Stimulated activated CD4-positive, alpha-beta T cell treated with anti-CD3 and anti-CD28 coated beads, TNF-alpha, amount 100 ng/mL, for 1 hour (primary cell): ENCODE measurements at regions not wholly inside any gene's neighbourhood (a gene's known extent, or its start where the extent isn't known, plus 50 kb on each side); places are given as distances from the start of the nearest gene placed in this dataset.

Experiments
- DNase-seq, 3 donors: peaks; one replicate each; pipeline ENCODE4 v3.0.0-alpha.2; 2020; ENCODE audit warnings: low read depth in 3 of 3, low spot score in 1 of 3

DNA sequence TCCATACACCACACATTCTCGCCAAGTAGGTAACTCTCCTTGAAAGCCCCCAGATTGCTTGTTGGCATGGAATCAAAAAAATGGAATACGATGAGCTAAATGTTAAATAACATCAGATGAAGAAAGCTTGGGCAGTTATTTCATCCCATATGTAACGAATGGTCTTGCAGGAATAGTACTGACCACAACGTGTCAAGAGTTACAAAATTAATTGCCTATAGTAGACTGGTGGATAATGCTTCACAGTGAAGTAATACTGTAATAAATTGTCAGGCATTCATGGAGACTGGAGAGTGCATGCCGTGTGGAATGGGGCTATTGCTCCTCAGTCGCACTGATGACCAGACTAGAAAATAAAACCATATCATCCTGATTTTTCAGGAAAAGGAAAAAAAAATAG, 1628.7 kb downstream of the MAT2B start:
- no peak for DNase-seq

GRCh38 chr5:165135565-165135964, 1630.1 kb downstream of the MAT2B start:
- DNase-seq = no peak

- no peak for DNase-seq
Measured at GRCh38 chr5:165137701-165138100, 1632.3 kb downstream of the MAT2B start.

- no peak for DNase-seq
Measured at GRCh38 chr5:165138236-165138635, 1632.8 kb downstream of the MAT2B start.

- no peak for DNase-seq
Measured at GRCh38 chr5:165139262-165139661, 1633.8 kb downstream of the MAT2B start.

GRCh38 chr5:165139721-165140120, 1634.3 kb downstream of the MAT2B start:
- no peak for DNase-seq

DNA sequence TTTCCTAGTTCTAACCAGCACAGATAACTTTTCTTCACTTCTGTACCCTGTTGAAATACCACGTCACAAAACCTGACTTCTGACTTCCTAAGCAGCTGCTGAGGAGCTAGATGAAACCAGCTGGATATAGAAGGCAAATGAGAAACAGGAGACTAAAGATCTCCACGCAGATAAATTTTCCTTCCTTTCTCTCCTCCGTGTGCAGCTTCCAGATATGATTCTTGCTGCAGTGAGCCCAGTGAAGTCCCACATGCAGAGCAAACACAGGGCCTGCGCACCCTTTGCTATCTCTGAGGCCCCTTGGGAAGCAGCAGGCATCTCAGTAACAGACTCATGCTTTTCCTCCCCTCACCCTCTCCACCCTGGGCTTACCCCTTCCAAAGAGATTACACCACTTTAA, 1638.3 kb downstream of the MAT2B start:
- DNase-seq = no peak

GRCh38 chr5:165149431-165149830, 1644.0 kb downstream of the MAT2B start:
- no peak for DNase-seq

- DNase-seq = no peak
Measured at GRCh38 chr5:165152058-165152457, 1646.6 kb downstream of the MAT2B start.

DNA sequence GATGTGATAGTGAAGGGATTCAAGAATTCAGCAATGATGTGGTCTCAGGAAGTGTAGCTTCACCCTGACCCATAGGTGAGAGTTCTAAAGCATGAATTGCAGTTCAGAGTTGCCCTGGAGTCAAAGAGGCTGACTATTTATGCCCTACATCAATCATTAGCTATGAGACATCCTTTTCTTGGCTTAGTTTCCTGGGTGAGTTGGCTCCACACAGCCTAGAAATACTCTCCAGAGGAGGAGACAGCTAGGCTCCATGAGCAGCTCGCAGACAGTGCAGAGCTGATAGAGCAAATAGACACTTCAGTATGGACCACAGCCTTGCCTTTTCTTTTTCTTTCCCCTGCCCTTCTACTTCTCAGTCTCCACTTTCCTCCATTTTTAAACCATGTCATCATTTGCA, 1651.8 kb downstream of the MAT2B start:
- no peak for DNase-seq

- no peak for DNase-seq
Measured at GRCh38 chr5:165161204-165161603, 1655.8 kb downstream of the MAT2B start.

DNA sequence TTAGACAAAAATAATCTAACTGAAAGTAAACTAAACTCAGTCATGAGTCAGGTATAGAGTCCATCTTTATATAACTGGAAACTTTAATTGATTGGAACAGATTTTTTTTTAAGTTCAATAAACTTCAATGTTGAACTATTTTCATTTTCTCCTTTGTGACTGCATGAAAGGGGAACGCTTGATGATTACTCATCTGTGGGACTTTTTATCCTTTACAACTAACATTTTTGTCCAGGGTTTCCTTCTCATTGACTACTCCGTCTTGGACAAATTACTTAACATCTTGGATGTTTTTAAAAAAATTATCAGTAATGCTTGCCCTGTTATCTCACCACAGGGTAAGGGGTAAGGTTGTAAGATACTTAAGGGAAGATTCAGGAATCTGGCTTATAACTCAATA, 1658.4 kb downstream of the MAT2B start:
- DNase-seq = no peak

DNA sequence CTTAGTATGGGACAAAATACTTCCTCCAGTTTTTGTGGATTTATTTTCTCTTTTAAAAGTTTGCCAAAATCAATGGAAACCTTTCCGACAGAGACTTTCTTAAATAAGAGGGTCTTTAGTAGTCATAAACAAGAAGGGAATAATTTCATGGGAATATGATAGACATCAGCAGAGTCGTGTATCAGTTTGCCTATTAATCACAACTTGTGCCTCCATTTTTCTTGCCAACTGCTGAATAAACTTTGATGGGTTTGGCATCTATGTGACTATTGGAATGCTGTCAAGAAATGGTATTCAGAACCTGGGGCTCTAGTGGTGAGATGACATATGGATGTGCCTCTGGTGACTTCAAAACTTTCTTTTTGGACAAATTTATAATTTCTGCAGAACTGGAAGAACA, 1668.2 kb downstream of the MAT2B start:
- no peak for DNase-seq

DNA sequence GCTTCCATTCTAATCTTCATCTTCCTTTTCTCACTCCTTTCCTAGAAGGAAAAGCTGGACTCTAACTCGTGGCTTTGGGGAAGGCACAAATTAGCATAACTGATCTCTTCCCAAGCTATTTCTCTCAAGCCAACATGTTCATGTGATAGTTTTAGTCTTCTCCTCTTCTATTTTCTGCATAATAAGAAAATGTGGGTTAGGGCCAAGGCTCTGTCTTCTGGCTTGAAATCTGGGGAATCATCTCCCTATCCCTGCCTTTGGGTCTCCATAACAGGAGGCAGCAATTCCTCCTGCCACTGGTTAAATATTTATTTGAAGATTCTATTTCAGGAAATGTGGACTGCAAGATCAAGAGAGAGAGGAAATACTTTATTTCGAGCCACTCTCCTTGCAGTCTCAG, 1669.6 kb downstream of the MAT2B start:
- no peak for DNase-seq

DNA sequence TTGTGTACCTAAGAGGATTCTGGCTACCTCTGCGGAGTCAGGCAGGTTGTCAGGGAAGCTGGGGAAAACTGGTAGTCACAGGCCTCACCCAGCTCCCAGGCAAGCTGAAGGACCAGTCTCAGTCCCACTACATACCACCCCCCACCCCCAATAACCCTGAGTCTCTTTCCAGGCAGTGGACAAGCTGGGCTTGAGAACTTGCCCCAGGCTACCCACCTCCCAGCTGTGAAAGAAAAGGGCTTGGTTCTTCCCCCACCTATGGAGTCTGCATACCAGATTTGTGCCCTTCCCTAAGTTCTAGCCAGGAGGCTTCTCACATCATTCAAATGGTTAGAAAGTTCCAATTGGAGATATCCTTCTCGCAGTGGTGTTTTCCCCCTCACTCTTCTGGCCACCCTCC, 1678.8 kb downstream of the MAT2B start:
- DNase-seq = no peak

DNA sequence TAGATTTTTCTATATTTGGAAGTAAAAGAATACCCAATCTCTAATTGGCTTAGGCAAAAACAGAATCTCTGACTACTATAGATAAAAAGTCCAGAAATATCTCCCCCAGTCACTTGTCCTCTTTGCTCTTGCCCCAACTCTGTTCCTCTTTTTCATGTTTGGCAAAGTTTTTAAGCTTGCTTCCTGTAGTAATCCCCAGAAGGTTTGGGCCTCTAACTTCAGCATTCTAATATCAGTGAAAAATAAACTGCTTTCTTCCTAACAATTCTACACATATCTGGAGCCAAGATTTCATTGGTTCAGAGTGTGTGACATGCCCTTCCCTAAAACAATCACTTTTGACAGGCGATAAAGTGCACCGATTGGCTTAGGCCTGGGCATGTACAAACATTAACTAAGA, 1680.3 kb downstream of the MAT2B start:
- DNase-seq = no peak

DNA sequence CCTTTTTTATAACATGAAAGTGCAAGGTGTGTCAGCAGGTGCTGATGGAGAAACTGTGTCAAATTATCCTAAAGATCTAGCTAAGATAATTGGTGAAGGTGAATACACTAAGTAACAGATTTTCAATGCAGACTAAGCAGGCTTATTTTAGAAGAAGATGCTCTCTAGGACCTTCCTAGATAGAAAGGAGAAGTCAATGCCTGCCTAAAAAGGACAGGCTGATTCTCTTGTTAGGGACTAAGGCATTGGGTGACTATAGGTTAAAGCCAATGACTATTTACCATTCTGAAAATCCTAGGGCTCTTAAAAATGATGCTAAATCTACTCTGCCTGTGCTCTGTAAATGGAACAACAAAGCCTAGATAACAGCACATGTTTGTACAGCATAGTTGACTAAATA, 1682.4 kb downstream of the MAT2B start:
- no peak for DNase-seq

GRCh38 chr5:165188556-165189175, 1683.2 kb downstream of the MAT2B start:
- no peak for DNase-seq

- no peak for DNase-seq
Measured at GRCh38 chr5:165196961-165197360, 1691.5 kb downstream of the MAT2B start.

DNA sequence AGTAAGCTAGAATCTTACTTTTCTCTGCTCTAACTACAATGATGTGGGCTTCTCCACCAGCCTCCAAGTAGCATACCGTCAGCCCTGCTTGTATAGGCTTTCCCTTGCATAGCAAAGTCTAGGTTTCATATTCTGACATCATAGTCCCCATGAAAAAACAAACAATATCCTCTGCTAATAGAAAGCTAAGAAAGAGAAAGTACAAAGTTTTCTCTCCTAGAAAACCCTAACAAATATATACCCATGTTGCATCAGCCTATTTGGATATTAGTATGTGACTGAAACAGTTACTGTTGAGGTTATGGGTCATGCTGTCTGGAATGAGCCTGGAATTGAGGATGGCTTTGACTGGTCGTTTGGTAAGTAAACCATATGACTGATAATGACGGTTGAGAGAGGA, 1696.0 kb downstream of the MAT2B start:
- no peak for DNase-seq

GRCh38 chr5:165201771-165202518, 1696.5 kb downstream of the MAT2B start:
- DNase-seq = no peak

DNA sequence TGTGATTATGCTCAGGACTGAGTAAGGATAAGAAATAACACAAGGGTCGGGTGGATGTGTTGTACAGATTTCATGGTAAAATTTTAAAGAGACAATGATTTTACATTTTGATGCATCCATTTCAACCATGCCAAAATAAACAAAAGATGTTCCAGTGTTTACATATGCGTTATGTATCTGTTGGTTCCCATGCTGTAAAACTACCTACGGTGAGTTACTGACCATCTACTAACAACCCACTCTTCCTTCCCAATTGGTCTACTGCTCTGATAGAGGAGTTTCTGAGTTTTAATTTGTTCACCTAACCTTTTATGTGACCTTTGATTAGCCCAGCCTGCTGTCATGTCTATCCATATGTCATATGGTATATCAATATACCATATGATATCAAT, 1697.1 kb downstream of the MAT2B start:
- DNase-seq = no peak

DNA sequence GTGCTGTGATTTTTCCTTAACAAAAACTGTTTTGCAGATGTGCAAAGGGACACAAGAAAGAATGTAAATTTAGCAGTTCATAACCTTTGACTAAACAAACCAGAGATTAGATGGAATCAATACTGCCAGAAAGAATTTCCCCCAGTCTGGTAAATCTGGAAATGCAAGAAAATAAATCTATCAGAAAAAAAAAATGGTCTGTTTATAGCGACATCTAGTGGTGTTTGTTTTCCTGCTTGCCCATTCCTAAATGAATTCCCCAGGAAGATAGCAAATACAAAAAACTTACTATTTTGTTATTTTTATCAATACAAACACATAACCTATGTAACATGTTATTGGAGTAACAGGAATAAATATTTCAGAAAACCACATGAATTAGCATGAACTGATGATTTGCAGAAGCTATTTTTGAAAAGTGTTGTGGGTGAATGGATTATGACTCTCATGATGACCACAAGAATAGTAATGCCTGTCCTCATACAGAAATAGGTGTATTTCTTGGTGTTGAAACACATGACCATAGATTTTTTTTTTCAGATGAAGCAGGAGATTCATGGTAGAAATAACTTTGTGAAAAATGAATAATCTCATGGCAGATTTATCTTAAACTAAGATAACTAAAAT, 1703.8 kb downstream of the MAT2B start:
- no peak for DNase-seq
